ENCODE measurements at regions not wholly inside any gene's neighbourhood (a gene's known extent, or its start where the extent isn't known, plus 50 kb on each side); places are given as distances from the start of the nearest gene placed in this dataset.

- no peak for DNase-seq
Measured at GRCh38 chr7:94239661-94240234, 154.9 kb upstream of the COL1A2 start.

- DNase-seq: no peak
Measured at GRCh38 chr7:94240902-94241301, 153.8 kb upstream of the COL1A2 start.

- no peak for DNase-seq
Measured at GRCh38 chr7:94241402-94241925, 153.2 kb upstream of the COL1A2 start.

GRCh38 chr7:94243066-94243711 is 151.5 kb upstream of the COL1A2 start:
- DNase-seq: no peak

- DNase-seq: no peak
Measured at GRCh38 chr7:94244760-94245159, 149.9 kb upstream of the COL1A2 start.

- no peak for DNase-seq
Measured at GRCh38 chr7:94245500-94245899, 149.2 kb upstream of the COL1A2 start.

- no peak for DNase-seq
Measured at GRCh38 chr7:94247970-94248369, 146.7 kb upstream of the COL1A2 start.

GRCh38 chr7:94249631-94250030 is 145.1 kb upstream of the COL1A2 start:
- DNase-seq: no peak

GRCh38 chr7:94250124-94250523 is 144.6 kb upstream of the COL1A2 start:
- DNase-seq: no peak

GRCh38 chr7:94250987-94251386 is 143.7 kb upstream of the COL1A2 start:
- DNase-seq: no peak

GRCh38 chr7:94252124-94252523 is 142.6 kb upstream of the COL1A2 start:
- no peak for DNase-seq

GRCh38 chr7:94252971-94253370 is 141.7 kb upstream of the COL1A2 start:
- no peak for DNase-seq

GRCh38 chr7:94253686-94254085 is 141.0 kb upstream of the COL1A2 start:
- DNase-seq: no peak

- DNase-seq: no peak
Measured at GRCh38 chr7:94258418-94259300, 136.0 kb upstream of the COL1A2 start.

GRCh38 chr7:94261067-94261466 is 133.6 kb upstream of the COL1A2 start:
- DNase-seq: no peak

- DNase-seq: peak; percentile 45
Measured at GRCh38 chr7:94264756-94265155, 129.9 kb upstream of the COL1A2 start.

- no peak for DNase-seq
Measured at GRCh38 chr7:94265456-94265855, 129.2 kb upstream of the COL1A2 start.

GRCh38 chr7:94266238-94266644 is 128.5 kb upstream of the COL1A2 start:
- DNase-seq: peak; percentile 56

GRCh38 chr7:94270772-94271171 is 123.9 kb upstream of the COL1A2 start:
- no peak for DNase-seq

GRCh38 chr7:94272821-94273583 is 121.7 kb upstream of the COL1A2 start:
- peak; percentile 70 for DNase-seq

- no peak for DNase-seq
Measured at GRCh38 chr7:94274828-94275227, 119.9 kb upstream of the COL1A2 start.

GRCh38 chr7:94276027-94276426 is 118.7 kb upstream of the COL1A2 start:
- no peak for DNase-seq

- peak; percentile 53 for DNase-seq
Measured at GRCh38 chr7:94276795-94277194, 117.9 kb upstream of the COL1A2 start.

Data from fibroblast of skin of right biceps (primary cell).